Endometrial microvascular endothelial cells (primary cell): ENCODE measurements at regions not wholly inside any gene's neighbourhood (a gene's known extent, or its start where the extent isn't known, plus 50 kb on each side); places are given as distances from the start of the nearest gene placed in this dataset.
"Not testable (repeated sequence)": the region's sequence is repeated elsewhere in the genome, so short reads cannot be mapped to it uniquely, and the experiment has no call there.

ENCODE experiments used
- in situ Hi-C: cut with HindIII; loops from 2 replicates; pipeline ENCODE4 v1.10.0; 2017; ENCODE audit warnings: low sequenced_read_pairs, low pct_unique_long_range_greater_than_20kb; ENCODE audit errors: inconsistent ontology term

GRCh38 chr1:58944439-58944838, 160.6 kb upstream of the JUN start:
- in situ Hi-C loops, result no loop called here

- in situ Hi-C loops, result no loop called here
Measured at GRCh38 chr1:58946390-58946789, 162.5 kb upstream of the JUN start.

- in situ Hi-C loops, result no loop called here
Measured at GRCh38 chr1:58948671-58949070, 164.8 kb upstream of the JUN start.

- in situ Hi-C loops, result no loop called here
Measured at GRCh38 chr1:58949551-58950220, 165.8 kb upstream of the JUN start.

- in situ Hi-C loops, result no loop called here
Measured at GRCh38 chr1:58950897-58951296, 167.1 kb upstream of the JUN start.

- in situ Hi-C loops, result not testable (repeated sequence)
Measured at GRCh38 chr1:58953951-58954350, 170.1 kb upstream of the JUN start.

- in situ Hi-C loops, result not testable (repeated sequence)
Measured at GRCh38 chr1:58963287-58963686, 179.4 kb upstream of the JUN start.

- in situ Hi-C loops, result no loop called here
Measured at GRCh38 chr1:58964428-58964827, 180.6 kb upstream of the JUN start.

GRCh38 chr1:58964880-58965279, 181.0 kb upstream of the JUN start:
- in situ Hi-C loops, result no loop called here

GRCh38 chr1:58966103-58966916, 182.5 kb upstream of the JUN start:
- in situ Hi-C loops, result no loop called here

GRCh38 chr1:58966917-58967740, 183.3 kb upstream of the JUN start:
- in situ Hi-C loops, result no loop called here

GRCh38 chr1:58968360-58968952, 184.6 kb upstream of the JUN start:
- in situ Hi-C loops, result no loop called here

GRCh38 chr1:58969176-58969575, 185.3 kb upstream of the JUN start:
- in situ Hi-C loops, result not testable (repeated sequence)

- in situ Hi-C loops, result no loop called here
Measured at GRCh38 chr1:58971629-58972140, 187.8 kb upstream of the JUN start.

- in situ Hi-C loops, result no loop called here
Measured at GRCh38 chr1:58975888-58976287, 192.0 kb upstream of the JUN start.

GRCh38 chr1:58976294-58976693, 192.4 kb upstream of the JUN start:
- in situ Hi-C loops, result no loop called here

- in situ Hi-C loops, result no loop called here
Measured at GRCh38 chr1:58977598-58977997, 193.8 kb upstream of the JUN start.

- in situ Hi-C loops, result no loop called here
Measured at GRCh38 chr1:58978096-58978495, 194.2 kb upstream of the JUN start.

GRCh38 chr1:58979086-58979485, 195.2 kb upstream of the JUN start:
- in situ Hi-C loops, result no loop called here
